Colon (tissue), 2 donors: ENCODE measurements at regions not wholly inside any gene's neighbourhood (a gene's known extent, or its start where the extent isn't known, plus 50 kb on each side); places are given as distances from the start of the nearest gene placed in this dataset.

Source experiments
- FAIRE-seq: peaks from 2 replicates; lab custom pipeline; 2012; peaks lifted over from hg19 to GRCh38; lab: Jason Lieb, UNC
- donor health status: control.
- donor health status: control.

- FAIRE-seq: no peak
Measured at GRCh38 chr7:115081772-115082171, 159.9 kb downstream of the MDFIC start.

GRCh38 chr7:115078851-115079250, 157.0 kb downstream of the MDFIC start:
- no peak for FAIRE-seq

DNA sequence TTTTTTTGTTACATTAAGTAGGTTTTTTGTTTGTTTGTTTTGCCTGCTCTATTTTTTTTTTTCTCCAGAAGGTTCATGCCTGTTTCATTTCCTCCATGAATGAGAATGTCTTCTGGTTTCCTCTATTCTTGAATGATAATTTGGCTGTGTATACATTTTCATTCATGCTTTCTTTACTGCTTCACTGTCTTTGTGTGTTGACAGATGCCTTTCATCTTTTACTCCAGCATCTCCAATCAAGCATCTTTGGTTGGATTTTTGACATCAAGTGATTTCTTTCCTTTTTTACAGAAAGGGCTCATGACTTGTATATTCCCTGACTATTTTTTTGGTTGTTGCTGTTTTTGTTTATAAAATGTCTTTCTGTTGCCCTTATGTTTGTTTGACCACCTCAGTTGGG, 156.5 kb downstream of the MDFIC start:
- FAIRE-seq: no peak

DNA sequence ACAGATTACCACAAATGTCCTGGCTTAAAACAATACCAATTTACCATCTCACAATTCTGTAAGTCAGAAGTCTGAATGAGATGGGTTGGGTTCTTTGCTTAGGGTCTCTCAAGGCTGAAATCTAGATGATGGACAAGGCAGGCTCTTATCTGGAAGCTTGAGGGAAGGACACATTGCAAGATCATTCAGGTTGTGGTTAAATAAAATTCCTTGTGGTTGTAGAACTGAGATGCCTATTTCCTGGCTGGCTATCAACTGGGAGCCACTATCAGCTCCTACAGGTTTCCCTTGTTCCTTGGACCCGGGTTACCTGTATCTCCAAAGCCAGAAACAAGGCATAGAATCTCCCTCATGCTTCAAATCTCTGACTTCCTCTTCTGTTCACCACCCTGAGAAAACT, 148.4 kb downstream of the MDFIC start:
- no peak for FAIRE-seq
